T-helper 2 cell treated with Interferon-gamma antibody and Interleukin-4, amounts not matched to agents 5 μg/mL and 100 μg/mL, for 36 hours (primary cell): ENCODE measurements at regions not wholly inside any gene's neighbourhood (a gene's known extent, or its start where the extent isn't known, plus 50 kb on each side); places are given as distances from the start of the nearest gene placed in this dataset.

Source experiments
- DNase-seq: peaks from one replicate; pipeline ENCODE4 v3.0.0; 2021; ENCODE audit warnings: low spot score
- H3K27ac Mint-ChIP-seq: one replicate; pipeline ENCODE4 v1.8.0; 2021; ENCODE audit warnings: mild to moderate bottlenecking, mixed read lengths
- H3K27me3 Mint-ChIP-seq: one replicate; pipeline ENCODE4 v1.8.0; 2021; ENCODE audit warnings: low read depth, mixed read lengths
- H3K36me3 Mint-ChIP-seq: one replicate; pipeline ENCODE4 v1.8.0; 2021; ENCODE audit warnings: low read depth, mixed read lengths
- H3K4me1 Mint-ChIP-seq: one replicate; pipeline ENCODE4 v1.8.0; 2021; ENCODE audit warnings: low read depth, mixed read lengths
- H3K4me3 Mint-ChIP-seq: one replicate; pipeline ENCODE4 v1.8.0; 2022; ENCODE audit warnings: mild to moderate bottlenecking, moderate library complexity, mixed read lengths
- H3K9me3 Mint-ChIP-seq: one replicate; pipeline ENCODE4 v1.8.0; 2021; ENCODE audit warnings: mixed read lengths

GRCh38 chr1:239221656-239222055 is 164.7 kb upstream of the CHRM3 start:
- H3K36me3 Mint-ChIP-seq, result no peaks in the 10 kb centered on the region
- DNase-seq, result no peak
- no peak overlapping the region for H3K27ac Mint-ChIP-seq
- H3K4me1 Mint-ChIP-seq, result no peaks in the 10 kb centered on the region
- peaks cover 53% of the 10 kb centered on the region for H3K9me3 Mint-ChIP-seq
- no peaks in the 10 kb centered on the region for H3K27me3 Mint-ChIP-seq
- no peak overlapping the region for H3K4me3 Mint-ChIP-seq

GRCh38 chr1:239219679-239220078 is 166.7 kb upstream of the CHRM3 start:
- Mint-ChIP-seq H3K9me3 (peaks cover 41% of the 10 kb centered on the region), H3K27ac (no peak overlapping the region), H3K4me3 (no peak overlapping the region), H3K4me1 (no peaks in the 10 kb centered on the region), H3K27me3 (no peaks in the 10 kb centered on the region), H3K36me3 (no peaks in the 10 kb centered on the region)
- DNase-seq, result no peak

DNA sequence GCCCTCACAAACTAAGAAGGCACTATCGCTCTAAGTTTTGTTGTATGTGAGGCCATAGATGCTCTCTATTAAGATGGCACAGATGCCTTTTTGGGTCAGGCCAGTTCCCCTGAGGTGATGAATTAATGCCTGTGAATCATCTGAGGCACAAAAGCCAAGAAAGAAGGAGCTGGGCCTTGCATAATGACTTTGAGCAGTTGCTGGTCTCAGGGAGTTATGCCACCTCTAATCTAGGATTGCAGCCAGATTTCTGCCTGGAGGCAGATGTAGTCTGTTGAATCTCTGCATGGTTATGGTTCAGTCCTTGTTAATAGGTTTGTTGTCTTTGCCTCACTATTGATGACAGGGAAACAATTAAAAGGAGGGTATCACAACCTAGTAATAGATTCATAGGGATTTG is 168.1 kb upstream of the CHRM3 start:
- Mint-ChIP-seq H3K4me1 (no peaks in the 10 kb centered on the region), H3K27me3 (no peaks in the 10 kb centered on the region), H3K4me3 (no peak overlapping the region), H3K27ac (no peak overlapping the region), H3K9me3 (peaks cover 28% of the 10 kb centered on the region), H3K36me3 (no peaks in the 10 kb centered on the region)
- DNase-seq, result no peak

GRCh38 chr1:239212811-239213220 is 173.6 kb upstream of the CHRM3 start:
- Mint-ChIP-seq H3K9me3 (no peaks in the 10 kb centered on the region), H3K4me1 (no peaks in the 10 kb centered on the region), H3K36me3 (no peaks in the 10 kb centered on the region), H3K4me3 (no peak overlapping the region), H3K27ac (no peak overlapping the region), H3K27me3 (no peaks in the 10 kb centered on the region)
- DNase-seq, result no peak

GRCh38 chr1:239209591-239209990 is 176.8 kb upstream of the CHRM3 start:
- H3K36me3 Mint-ChIP-seq, result no peaks in the 10 kb centered on the region
- no peak overlapping the region for H3K27ac Mint-ChIP-seq
- H3K4me3 Mint-ChIP-seq, result no peak overlapping the region
- H3K9me3 Mint-ChIP-seq, result no peaks in the 10 kb centered on the region
- H3K4me1 Mint-ChIP-seq, result no peaks in the 10 kb centered on the region
- no peaks in the 10 kb centered on the region for H3K27me3 Mint-ChIP-seq
- DNase-seq, result no peak

GRCh38 chr1:239204401-239204800 is 182.0 kb upstream of the CHRM3 start:
- Mint-ChIP-seq H3K27ac (no peak overlapping the region), H3K36me3 (no peaks in the 10 kb centered on the region), H3K27me3 (no peaks in the 10 kb centered on the region), H3K9me3 (no peaks in the 10 kb centered on the region), H3K4me3 (no peak overlapping the region), H3K4me1 (no peaks in the 10 kb centered on the region)
- no peak for DNase-seq

- no peaks in the 10 kb centered on the region for H3K36me3 Mint-ChIP-seq
- H3K27me3 Mint-ChIP-seq, result no peaks in the 10 kb centered on the region
- no peak for DNase-seq
- no peaks in the 10 kb centered on the region for H3K9me3 Mint-ChIP-seq
- H3K4me1 Mint-ChIP-seq, result no peaks in the 10 kb centered on the region
- H3K4me3 Mint-ChIP-seq, result no peak overlapping the region
- H3K27ac Mint-ChIP-seq, result no peak overlapping the region
These were observed 188.5 kb upstream of the CHRM3 start for GRCh38 chr1:239197871-239198270.

DNA sequence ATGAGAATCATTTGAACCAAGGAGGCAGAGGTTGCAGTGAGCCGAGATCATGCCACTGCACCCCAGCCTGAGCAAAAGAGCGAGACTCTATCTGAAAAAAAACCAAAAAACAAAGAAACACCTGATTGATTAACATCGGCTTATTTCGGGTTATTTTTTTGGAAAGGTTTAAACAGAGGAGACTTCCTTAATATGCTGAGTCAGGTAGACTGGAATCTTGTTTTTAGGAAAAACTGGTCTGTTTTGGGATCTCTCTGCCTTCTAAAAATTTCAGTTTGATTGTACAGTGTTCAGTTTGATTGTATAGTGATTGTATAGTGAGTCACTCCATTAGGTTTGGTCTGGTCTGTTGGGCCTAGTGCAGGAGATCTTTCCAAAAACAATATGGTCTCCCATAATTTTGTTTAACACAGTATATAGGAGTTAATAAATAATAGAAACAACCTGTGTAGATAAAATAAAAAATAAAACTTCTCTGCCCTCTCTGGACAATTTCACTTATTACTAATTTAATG is 196.3 kb upstream of the CHRM3 start:
- Mint-ChIP-seq H3K36me3 (no peaks in the 10 kb centered on the region), H3K4me3 (no peak overlapping the region), H3K4me1 (no peaks in the 10 kb centered on the region), H3K27me3 (no peaks in the 10 kb centered on the region), H3K9me3 (no peaks in the 10 kb centered on the region), H3K27ac (no peak overlapping the region)
- DNase-seq, result no peak

DNA sequence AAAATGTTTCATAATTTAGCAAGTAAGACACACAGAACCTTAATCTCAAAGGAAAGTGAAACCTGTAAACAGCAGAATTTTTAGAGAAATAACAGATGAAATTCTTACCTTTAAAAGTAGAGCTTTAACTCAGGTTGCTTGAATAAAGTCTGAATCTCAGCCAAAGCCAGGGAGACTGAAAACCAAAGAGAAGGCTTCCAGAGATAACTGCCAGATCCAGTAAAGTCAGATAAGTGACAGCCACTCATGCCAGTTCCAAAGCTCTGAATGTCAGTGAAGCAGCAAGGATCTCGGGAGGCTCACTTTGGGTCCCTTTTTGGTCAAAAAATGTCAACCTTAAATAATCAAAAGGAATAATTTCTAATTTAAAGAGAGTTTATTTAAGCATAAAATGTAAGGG is 199.9 kb upstream of the CHRM3 start:
- Mint-ChIP-seq H3K4me1 (no peaks in the 10 kb centered on the region), H3K4me3 (no peak overlapping the region), H3K36me3 (no peaks in the 10 kb centered on the region), H3K9me3 (no peaks in the 10 kb centered on the region), H3K27ac (no peak overlapping the region), H3K27me3 (no peaks in the 10 kb centered on the region)
- DNase-seq, result no peak

DNA sequence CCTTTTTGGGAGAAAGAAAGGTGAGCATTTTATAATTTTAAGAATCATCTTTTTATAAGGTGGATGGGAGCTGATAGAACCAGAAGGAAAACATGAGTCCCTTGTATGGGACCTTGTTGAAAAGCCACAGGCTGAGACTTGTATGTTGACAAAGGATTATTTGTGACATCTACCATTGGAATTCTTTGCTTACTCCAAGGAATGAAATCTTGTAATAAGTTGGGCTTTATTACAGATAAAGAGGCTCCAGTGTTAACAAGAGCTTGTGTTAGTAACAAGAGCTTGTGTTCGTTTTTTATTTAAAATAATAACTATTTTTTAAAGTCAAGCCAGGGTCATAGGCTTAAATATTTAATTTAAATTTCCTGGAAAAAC is 201.1 kb upstream of the CHRM3 start:
- peaks cover 3% of the 10 kb centered on the region for H3K9me3 Mint-ChIP-seq
- DNase-seq, result no peak
- no peaks in the 10 kb centered on the region for H3K27me3 Mint-ChIP-seq
- H3K4me3 Mint-ChIP-seq, result no peak overlapping the region
- no peaks in the 10 kb centered on the region for H3K36me3 Mint-ChIP-seq
- no peak overlapping the region for H3K27ac Mint-ChIP-seq
- no peaks in the 10 kb centered on the region for H3K4me1 Mint-ChIP-seq

- Mint-ChIP-seq H3K4me3 (no peak overlapping the region), H3K36me3 (no peaks in the 10 kb centered on the region)
- DNase-seq, result no peak
These were observed 201.7 kb upstream of the CHRM3 start for GRCh38 chr1:239184561-239185244.

GRCh38 chr1:239178961-239179360 is 207.4 kb upstream of the CHRM3 start:
- Mint-ChIP-seq H3K27me3 (no peaks in the 10 kb centered on the region), H3K9me3 (peaks cover 9% of the 10 kb centered on the region), H3K36me3 (no peaks in the 10 kb centered on the region), H3K27ac (no peak overlapping the region), H3K4me3 (no peak overlapping the region), H3K4me1 (no peaks in the 10 kb centered on the region)
- no peak for DNase-seq

More at GRCh38 chr1:239184561-239185244, 201.7 kb upstream of the CHRM3 start:
- H3K27ac Mint-ChIP-seq, result no peak overlapping the region
- no peaks in the 10 kb centered on the region for H3K4me1 Mint-ChIP-seq
- H3K27me3 Mint-ChIP-seq, result no peaks in the 10 kb centered on the region
- H3K9me3 Mint-ChIP-seq, result peaks cover 3% of the 10 kb centered on the region

DNA sequence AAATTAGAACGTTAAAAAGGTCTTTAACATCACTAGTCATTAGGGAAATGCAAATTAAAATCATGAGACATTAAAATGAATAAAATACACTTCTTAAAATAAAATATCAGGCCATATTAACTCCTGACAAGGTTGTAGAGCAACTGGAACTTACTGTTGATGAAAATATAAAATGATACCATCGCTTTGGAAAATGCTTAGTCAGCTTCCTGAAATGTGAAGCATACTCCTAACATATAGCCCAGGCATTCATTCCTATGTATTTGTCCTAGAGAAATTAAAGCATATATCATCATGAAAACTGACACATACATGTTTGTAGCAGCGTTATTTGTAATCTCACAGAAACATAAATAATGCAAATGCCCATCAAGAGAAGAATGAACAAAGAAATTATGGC is 211.5 kb upstream of the CHRM3 start:
- Mint-ChIP-seq H3K4me3 (no peak overlapping the region), H3K9me3 (peaks cover 6% of the 10 kb centered on the region), H3K27me3 (no peaks in the 10 kb centered on the region), H3K4me1 (no peaks in the 10 kb centered on the region), H3K36me3 (no peaks in the 10 kb centered on the region), H3K27ac (no peak overlapping the region)
- DNase-seq, result no peak

DNA sequence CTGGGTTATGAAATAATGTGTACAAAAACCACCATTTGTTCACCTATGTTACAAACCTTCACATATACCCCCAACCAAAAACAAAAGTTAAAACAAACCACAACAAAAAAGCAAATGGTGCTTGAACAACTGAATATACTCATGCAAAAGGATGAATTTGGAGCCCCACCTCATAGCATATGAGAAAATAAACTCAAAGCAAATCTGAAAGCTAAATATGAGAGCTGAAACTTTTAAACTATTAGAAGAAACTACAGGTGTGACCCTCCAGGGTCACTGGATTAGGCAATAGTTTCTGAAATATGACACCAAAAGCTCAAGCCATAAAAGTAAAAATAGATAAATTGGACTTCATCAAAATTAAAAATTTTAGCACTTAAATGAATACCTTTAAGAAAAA is 215.5 kb upstream of the CHRM3 start:
- Mint-ChIP-seq H3K27ac (no peak overlapping the region), H3K36me3 (no peaks in the 10 kb centered on the region), H3K9me3 (no peaks in the 10 kb centered on the region), H3K4me3 (no peak overlapping the region), H3K27me3 (no peaks in the 10 kb centered on the region), H3K4me1 (no peaks in the 10 kb centered on the region)
- no peak for DNase-seq

DNA sequence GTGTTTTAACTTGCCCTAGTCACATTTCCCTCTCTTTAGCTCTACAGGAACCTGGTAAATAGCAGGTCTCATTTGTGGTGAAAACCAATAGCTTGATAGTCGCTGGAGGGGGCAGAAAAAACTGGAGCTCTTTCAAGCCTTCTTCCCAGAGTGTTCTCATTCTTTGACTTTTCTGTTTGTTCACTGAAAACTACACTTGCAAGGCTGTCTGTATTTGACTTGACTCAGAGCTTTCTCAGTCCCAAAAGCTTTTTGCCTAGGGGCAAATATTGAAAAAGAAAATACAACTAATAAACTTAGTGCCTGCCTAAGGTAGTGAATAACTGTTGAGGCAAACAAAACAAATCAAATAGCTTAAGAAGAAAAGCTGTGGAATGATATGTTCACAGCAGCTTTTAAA is 217.1 kb upstream of the CHRM3 start:
- H3K27me3 Mint-ChIP-seq, result no peaks in the 10 kb centered on the region

More for the DNA sequence above, 217.1 kb upstream of the CHRM3 start:
- Mint-ChIP-seq H3K36me3 (no peaks in the 10 kb centered on the region), H3K27ac (no peak overlapping the region), H3K9me3 (no peaks in the 10 kb centered on the region), H3K4me1 (no peaks in the 10 kb centered on the region), H3K4me3 (no peak overlapping the region)
- no peak for DNase-seq
